IMR-90 (cell line): ENCODE measurements at regions not wholly inside any gene's neighbourhood (a gene's known extent, or its start where the extent isn't known, plus 50 kb on each side); places are given as distances from the start of the nearest gene placed in this dataset.

Experiments used
- ATAC-seq: fragments of 200-7000 bp; cut with Tn5 transposase; 2 replicates; pipeline ENCODE4 v1.9.1; 2020; ENCODE audit warnings: low read depth, mild to moderate bottlenecking, moderate library complexity
- BruUV-seq: library from RNA; stranded (reverse); fragments of 400-500 nt; replicated peaks from 2 replicates; lab custom pipeline; 2021; lab: Mats Ljungman, UMichigan
- CTCF ChIA-PET: fragments of 300-600 bp; formaldehyde crosslinking; extraction: SDS; loops from one replicate; lab custom pipeline; 2021; ENCODE audit warnings: antibody characterized with exemption; lab: Yijun Ruan, JAX
- POLR2A ChIA-PET: fragments of 300-600 bp; sonication (Branson Sonifier 250); formaldehyde crosslinking; loops from one replicate; lab custom pipeline; 2022; ENCODE audit warnings: antibody characterized with exemption; ENCODE audit not compliant: unreplicated experiment; lab: Charles Lee
- DNase-seq: peaks from one replicate; pipeline ENCODE4 v3.0.0; 2013
- H2AFZ ChIP-seq: replicated peaks from 2 replicates; pipeline ENCODE3; 2013; ENCODE audit warnings: low read length, mild to moderate bottlenecking; ENCODE audit not compliant: poor library complexity
- H2AK5ac ChIP-seq: 2 replicates; pipeline ENCODE4 v1.6.1; 2013; ENCODE audit warnings: low read depth, low read length, inconsistent platforms
- H2AK9ac ChIP-seq: replicated peaks from 2 replicates; pipeline ENCODE3; 2013; ENCODE audit warnings: mild to moderate bottlenecking, low read depth, low read length, moderate library complexity; ENCODE audit not compliant: poor library complexity
- H2BK120ac ChIP-seq: 2 replicates; pipeline ENCODE4 v1.6.1; 2013; ENCODE audit warnings: low read depth, low read length, inconsistent platforms
- H2BK15ac ChIP-seq: 3 replicates; pipeline ENCODE4 v1.6.1; 2013; ENCODE audit warnings: low read depth, low read length, inconsistent platforms
- H2BK20ac ChIP-seq: 2 replicates; pipeline ENCODE4 v1.6.1; 2013; ENCODE audit warnings: low read depth, mild to moderate bottlenecking, inconsistent platforms, low read length, moderate library complexity
- H2BK5ac ChIP-seq: 2 replicates; pipeline ENCODE4 v1.6.1; 2013; ENCODE audit warnings: mild to moderate bottlenecking, low read depth, low read length, inconsistent platforms; ENCODE audit not compliant: poor library complexity, severe bottlenecking
- H3K14ac ChIP-seq: replicated peaks from 2 replicates; pipeline ENCODE4 v1.6.1; 2013; ENCODE audit warnings: low read depth, low read length, inconsistent platforms
- H3K18ac ChIP-seq: 2 replicates; pipeline ENCODE4 v1.6.1; 2013; ENCODE audit warnings: low read depth, low read length, control low read depth
- H3K23ac ChIP-seq: 2 replicates; pipeline ENCODE4 v1.6.1; 2013; ENCODE audit warnings: low read depth, low read length, inconsistent platforms
- H3K27ac ChIP-seq: 2 replicates; pipeline ENCODE4 v1.5.1; 2013; ENCODE audit warnings: mild to moderate bottlenecking, control low read depth, low read length; ENCODE audit not compliant: insufficient read depth
- H3K27me3 ChIP-seq: 2 replicates; pipeline ENCODE4 v1.6.1; 2013; ENCODE audit warnings: low read length; ENCODE audit not compliant: control insufficient read depth, insufficient read depth
- H3K36me3 ChIP-seq: 2 replicates; pipeline ENCODE4 v1.6.1; 2013; ENCODE audit warnings: low read length, mixed read lengths; ENCODE audit not compliant: control insufficient read depth, insufficient read depth
- H3K4ac ChIP-seq: 2 replicates; pipeline ENCODE4 v1.6.1; 2013; ENCODE audit warnings: low read depth, low read length, inconsistent platforms
- H3K4me1 ChIP-seq: 2 replicates; pipeline ENCODE4 v1.6.1; 2013; ENCODE audit warnings: low read length, mixed read lengths; ENCODE audit not compliant: control insufficient read depth, insufficient read depth
- H3K4me2 ChIP-seq: 2 replicates; pipeline ENCODE4 v1.6.1; 2013; ENCODE audit warnings: low read depth, mild to moderate bottlenecking, control low read depth, low read length, moderate library complexity
- H3K4me3 ChIP-seq: 2 replicates; pipeline ENCODE4 v1.5.1; 2013; ENCODE audit warnings: low read depth, mild to moderate bottlenecking, control low read depth, low read length, moderate library complexity; ENCODE audit not compliant: insufficient read depth
- H3K56ac ChIP-seq: 2 replicates; pipeline ENCODE4 v1.6.1; 2013; ENCODE audit warnings: low read length, inconsistent platforms; ENCODE audit not compliant: insufficient read depth; ENCODE audit errors: extremely low read depth
- H3K79me1 ChIP-seq, 2 experiments: 2 replicates each; pipeline ENCODE4 v1.6.1; 2013; ENCODE audit warnings: low read length in 2 of 2, inconsistent platforms in 1 of 2, low read depth in 1 of 2
- H3K9ac ChIP-seq: 2 replicates; pipeline ENCODE4 v1.6.1; 2013; ENCODE audit warnings: low read depth, low read length, control low read depth
- H3K9me1 ChIP-seq: 2 replicates; pipeline ENCODE4 v1.6.1; 2013; ENCODE audit warnings: low read length, inconsistent platforms; ENCODE audit not compliant: insufficient read depth
- H3K9me3 ChIP-seq: 2 replicates; pipeline ENCODE4 v1.6.1; 2013; ENCODE audit warnings: low read length; ENCODE audit not compliant: control insufficient read depth, insufficient read depth
- H4K20me1 ChIP-seq: 2 replicates; pipeline ENCODE4 v1.6.1; 2013; ENCODE audit warnings: low read length, inconsistent platforms; ENCODE audit not compliant: insufficient read depth
- H4K5ac ChIP-seq: 2 replicates; pipeline ENCODE4 v1.6.1; 2013; ENCODE audit warnings: mild to moderate bottlenecking, low read depth, low read length, control low read depth
- H4K8ac ChIP-seq, 2 experiments: 2 replicates each; pipeline ENCODE4 v1.6.1; 2013; ENCODE audit warnings: low read depth in 2 of 2, low read length in 2 of 2, control low read depth in 1 of 2, inconsistent platforms in 1 of 2
- H4K91ac ChIP-seq: 2 replicates; pipeline ENCODE4 v1.6.1; 2013; ENCODE audit warnings: low read depth, low read length, inconsistent platforms; ENCODE audit not compliant: insufficient read depth
- BHLHE40 ChIP-seq: fragments of 150-350 bp; IDR thresholded peaks from 2 replicates; pipeline ENCODE4 v1.6.1; 2016; ENCODE audit warnings: mild to moderate bottlenecking, low read depth, low read length
- CEBPB ChIP-seq: IDR thresholded peaks from 2 replicates; pipeline ENCODE4 v1.6.1; 2012; ENCODE audit warnings: low read depth, low read length, improper control_type of control experiment
- CHD1 ChIP-seq: IDR thresholded peaks from 2 replicates; pipeline ENCODE4 v1.6.1; 2012; ENCODE audit warnings: low read depth, low read length, improper control_type of control experiment
- ELK1 ChIP-seq: fragments of 150-350 bp; IDR thresholded peaks from 2 replicates; pipeline ENCODE4 v1.6.1; 2016; ENCODE audit warnings: low read depth, mild to moderate bottlenecking, low read length, moderate library complexity, borderline replicate concordance
- FOS ChIP-seq: fragments of 150-350 bp; IDR thresholded peaks from 2 replicates; pipeline ENCODE4 v1.6.1; 2016; ENCODE audit warnings: low read depth, low read length
- MAFK ChIP-seq: IDR thresholded peaks from 2 replicates; pipeline ENCODE4 v1.6.1; 2012; ENCODE audit warnings: low read depth, low read length, improper control_type of control experiment
- MAZ ChIP-seq: IDR thresholded peaks from 2 replicates; pipeline ENCODE4 v1.6.1; 2012; ENCODE audit warnings: low read depth, mild to moderate bottlenecking, low read length, improper control_type of control experiment, moderate library complexity, borderline replicate concordance
- MXI1 ChIP-seq: IDR thresholded peaks from 2 replicates; pipeline ENCODE4 v1.6.1; 2012; ENCODE audit warnings: low read depth, mild to moderate bottlenecking, low read length, moderate library complexity, borderline replicate concordance
- NFE2L2 ChIP-seq: fragments of 150-350 bp; IDR thresholded peaks from 2 replicates; pipeline ENCODE4 v1.6.1; 2016; ENCODE audit warnings: low read depth, mild to moderate bottlenecking, low read length
- POLR2A ChIP-seq: IDR thresholded peaks from 2 replicates; pipeline ENCODE4 v1.6.1; 2012; ENCODE audit warnings: mild to moderate bottlenecking, low read depth, low read length
- RAD21 ChIP-seq: IDR thresholded peaks from 2 replicates; pipeline ENCODE4 v1.6.1; 2012; ENCODE audit warnings: low read length, improper control_type of control experiment
- RCOR1 ChIP-seq: IDR thresholded peaks from 2 replicates; pipeline ENCODE4 v1.6.1; 2012; ENCODE audit warnings: mild to moderate bottlenecking, low read length, improper control_type of control experiment; ENCODE audit not compliant: insufficient replicate concordance
- RFX5 ChIP-seq: IDR thresholded peaks from 2 replicates; pipeline ENCODE4 v1.8.0; 2012; ENCODE audit warnings: low read depth, mild to moderate bottlenecking, low read length, moderate library complexity
- SMC3 ChIP-seq: fragments of 150-350 bp; IDR thresholded peaks from 2 replicates; pipeline ENCODE4 v1.6.1; 2016; ENCODE audit warnings: low read depth, mild to moderate bottlenecking, antibody characterized with exemption, low read length, moderate library complexity
- WGBS, 2 experiments: methylation state at CpG; one replicate each; pipeline versions ENCODE4 v1.1.5 to v1.1.7; 2013; ENCODE audit warnings: missing lambda C conversion rate in 2 of 2; ENCODE audit not compliant: insufficient read length in 1 of 2; ENCODE audit errors: extremely low coverage in 2 of 2; 5-methylcytosine and 5-hydroxymethylcytosine counted together
- dilution Hi-C: fragments of 300-500 bp; cut with HindIII; formaldehyde crosslinking; loops from one replicate; pipeline ENCODE4 v1.14.3; 2018; ENCODE audit warnings: low sequenced_read_pairs; ENCODE audit not compliant: unreplicated experiment
- in situ Hi-C: fragments of 300-500 bp; cut with MboI; formaldehyde crosslinking; loops from 3 replicates; pipeline ENCODE4 v1.14.3; 2019; ENCODE audit warnings: low sequenced_read_pairs, inconsistent platforms, mixed read lengths
- intact Hi-C: fragments of 100-400 bp; cut with micrococcal nuclease; formaldehyde crosslinking; loops from 2 replicates; pipeline ENCODE4 v1.10.0; 2022
- TF ChIP-seq, protein P1 (sequence below): fragments of 150-350 bp; IDR thresholded peaks from 2 replicates; pipeline ENCODE4 v1.6.1; 2017; ENCODE audit warnings: mild to moderate bottlenecking, antibody characterized with exemption, low read length, low read depth
- TF ChIP-seq, protein P2 (sequence below): conservative IDR thresholded peaks from 2 replicates; pipeline ENCODE4 v1.5.1; 2012; ENCODE audit warnings: mild to moderate bottlenecking, low read depth, low read length, improper control_type of control experiment

DNA sequence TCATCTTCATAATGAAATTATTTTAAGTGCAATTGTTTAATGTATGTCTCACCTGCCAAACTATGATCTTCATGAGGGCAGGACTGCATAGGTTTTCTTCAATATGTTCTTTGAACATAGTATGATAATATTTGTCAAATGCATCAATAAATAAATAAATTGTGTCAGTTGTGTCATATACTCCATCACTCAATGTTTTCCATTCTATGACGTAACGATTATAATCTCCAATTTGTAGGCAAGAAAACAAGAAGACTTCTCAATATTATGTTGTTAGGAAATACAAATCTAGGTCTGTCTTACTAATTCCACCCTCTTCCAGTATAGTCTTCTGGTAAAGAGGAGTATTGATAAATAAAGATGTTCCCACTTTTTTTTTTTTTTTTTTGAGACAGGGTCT, 858.1 kb downstream of the MAFB start:
- no peak overlapping the region for H4K5ac ChIP-seq
- no peaks in the 10 kb centered on the region for H3K79me1 ChIP-seq
- no peak overlapping the region for H3K9ac ChIP-seq
- POLR2A ChIA-PET: no interaction called here
- H3K4me2 ChIP-seq: no peak overlapping the region
- no peaks in the 10 kb centered on the region for H3K36me3 ChIP-seq
- intact Hi-C loops: no loop called here
- no peak overlapping the region for H3K23ac ChIP-seq
- no peaks in the 10 kb centered on the region for H4K20me1 ChIP-seq
- no peak overlapping the region for H2BK20ac ChIP-seq
- no peak overlapping the region for H3K14ac ChIP-seq
- no peak overlapping the region for H2AFZ ChIP-seq
- in situ Hi-C loops: no loop called here
- no peak overlapping the region for H3K4me3 ChIP-seq
- ATAC-seq (no peak), DNase-seq (no peak)
- BruUV-seq: no TSS peak
- no peak overlapping the region for H4K91ac ChIP-seq
- CTCF ChIA-PET: interaction anchor here (2.0 kb wide), 1 partner anchor 43 kb away, joined by 15 read pairs; no protein-coding TSS in a partner anchor
- H3K56ac ChIP-seq: no peak overlapping the region
- H2BK5ac ChIP-seq: no peak overlapping the region
- no peak overlapping the region for H2BK15ac ChIP-seq
- dilution Hi-C loops: no loop called here
- no peak overlapping the region for H2AK5ac ChIP-seq
- no peaks in the 10 kb centered on the region for H3K9me3 ChIP-seq
- no peak overlapping the region for H2BK120ac ChIP-seq
- H3K9me1 ChIP-seq: no peaks in the 10 kb centered on the region
- no peaks in the 10 kb centered on the region for H3K4me1 ChIP-seq
- H3K27ac ChIP-seq: no peak overlapping the region
- TF ChIP-seq, protein P1, sequence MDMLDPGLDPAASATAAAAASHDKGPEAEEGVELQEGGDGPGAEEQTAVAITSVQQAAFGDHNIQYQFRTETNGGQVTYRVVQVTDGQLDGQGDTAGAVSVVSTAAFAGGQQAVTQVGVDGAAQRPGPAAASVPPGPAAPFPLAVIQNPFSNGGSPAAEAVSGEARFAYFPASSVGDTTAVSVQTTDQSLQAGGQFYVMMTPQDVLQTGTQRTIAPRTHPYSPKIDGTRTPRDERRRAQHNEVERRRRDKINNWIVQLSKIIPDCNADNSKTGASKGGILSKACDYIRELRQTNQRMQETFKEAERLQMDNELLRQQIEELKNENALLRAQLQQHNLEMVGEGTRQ: no peak
- TF ChIP-seq MAFK (no peak), ELK1 (no peak), POLR2A (no peak), CEBPB (no peak), SMC3 (no peak), NFE2L2 (no peak), CHD1 (no peak), FOS (no peak), BHLHE40 (no peak), RAD21 (no peak), MXI1 (no peak), RFX5 (no peak), MAZ (no peak), RCOR1 (no peak)
- TF ChIP-seq, protein P2, sequence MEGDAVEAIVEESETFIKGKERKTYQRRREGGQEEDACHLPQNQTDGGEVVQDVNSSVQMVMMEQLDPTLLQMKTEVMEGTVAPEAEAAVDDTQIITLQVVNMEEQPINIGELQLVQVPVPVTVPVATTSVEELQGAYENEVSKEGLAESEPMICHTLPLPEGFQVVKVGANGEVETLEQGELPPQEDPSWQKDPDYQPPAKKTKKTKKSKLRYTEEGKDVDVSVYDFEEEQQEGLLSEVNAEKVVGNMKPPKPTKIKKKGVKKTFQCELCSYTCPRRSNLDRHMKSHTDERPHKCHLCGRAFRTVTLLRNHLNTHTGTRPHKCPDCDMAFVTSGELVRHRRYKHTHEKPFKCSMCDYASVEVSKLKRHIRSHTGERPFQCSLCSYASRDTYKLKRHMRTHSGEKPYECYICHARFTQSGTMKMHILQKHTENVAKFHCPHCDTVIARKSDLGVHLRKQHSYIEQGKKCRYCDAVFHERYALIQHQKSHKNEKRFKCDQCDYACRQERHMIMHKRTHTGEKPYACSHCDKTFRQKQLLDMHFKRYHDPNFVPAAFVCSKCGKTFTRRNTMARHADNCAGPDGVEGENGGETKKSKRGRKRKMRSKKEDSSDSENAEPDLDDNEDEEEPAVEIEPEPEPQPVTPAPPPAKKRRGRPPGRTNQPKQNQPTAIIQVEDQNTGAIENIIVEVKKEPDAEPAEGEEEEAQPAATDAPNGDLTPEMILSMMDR: no peak
- H3K4ac ChIP-seq: no peak overlapping the region
- whole genome bisulfite sequencing, 2 experiments: no CpG with 5 or more reads among the region's 2 CpGs
- peaks cover 11% of the 10 kb centered on the region for H3K27me3 ChIP-seq
- H3K18ac ChIP-seq: no peak overlapping the region
- no peak overlapping the region for H2AK9ac ChIP-seq
- no peak overlapping the region for H4K8ac ChIP-seq
